Stimulated activated CD4-positive, alpha-beta T cell treated with anti-CD3 and anti-CD28 coated beads, Interleukin-12 subunit alpha, Interleukin-12 subunit beta, amount 100 ng/mL, for 4 hours (primary cell): ENCODE measurements at regions not wholly inside any gene's neighbourhood (a gene's known extent, or its start where the extent isn't known, plus 50 kb on each side); places are given as distances from the start of the nearest gene placed in this dataset.
"Not testable (repeated sequence)": the region's sequence is repeated elsewhere in the genome, so short reads cannot be mapped to it uniquely, and the experiment has no call there.

Experiments
- DNase-seq: peaks from one replicate; pipeline ENCODE4 v3.0.0-alpha.2; 2020

GRCh38 chr7:56466607-56467525 lies 350.6 kb upstream of the NUPR2 start:
- DNase-seq, result not testable (repeated sequence)

GRCh38 chr7:56449762-56450161 lies 333.5 kb upstream of the NUPR2 start:
- no peak for DNase-seq

GRCh38 chr7:56447864-56448693 lies 331.9 kb upstream of the NUPR2 start:
- no peak for DNase-seq

- DNase-seq, result not testable (repeated sequence)
These were observed 304.3 kb upstream of the NUPR2 start for GRCh38 chr7:56420528-56420927.

- DNase-seq, result no peak
These were observed 259.0 kb upstream of the NUPR2 start for GRCh38 chr7:56375173-56375572.

GRCh38 chr7:56374666-56375065 lies 258.4 kb upstream of the NUPR2 start:
- not testable (repeated sequence) for DNase-seq

- peak; percentile 6 for DNase-seq
These were observed 257.1 kb upstream of the NUPR2 start for GRCh38 chr7:56373314-56373713.

- DNase-seq, result peak; percentile 7
These were observed 255.6 kb upstream of the NUPR2 start for GRCh38 chr7:56371792-56372191.

GRCh38 chr7:56370208-56370872 lies 254.1 kb upstream of the NUPR2 start:
- DNase-seq, result not testable (repeated sequence)

- DNase-seq, result not testable (repeated sequence)
These were observed 251.7 kb upstream of the NUPR2 start for GRCh38 chr7:56367914-56368313.

GRCh38 chr7:56367411-56367810 lies 251.2 kb upstream of the NUPR2 start:
- DNase-seq, result not testable (repeated sequence)

GRCh38 chr7:56366701-56367100 lies 250.5 kb upstream of the NUPR2 start:
- not testable (repeated sequence) for DNase-seq

- not testable (repeated sequence) for DNase-seq
These were observed 236.4 kb upstream of the NUPR2 start for GRCh38 chr7:56352576-56352975.

- DNase-seq, result not testable (repeated sequence)
These were observed 235.0 kb upstream of the NUPR2 start for GRCh38 chr7:56351181-56351580.

GRCh38 chr7:56348311-56348710 lies 232.1 kb upstream of the NUPR2 start:
- DNase-seq, result not testable (repeated sequence)

- not testable (repeated sequence) for DNase-seq
These were observed 212.1 kb upstream of the NUPR2 start for GRCh38 chr7:56328327-56328726.

GRCh38 chr7:56290548-56290947 lies 174.3 kb upstream of the NUPR2 start:
- no peak for DNase-seq

- DNase-seq, result no peak
These were observed 171.4 kb upstream of the NUPR2 start for GRCh38 chr7:56287429-56288138.

- DNase-seq, result no peak
These were observed 139.9 kb upstream of the NUPR2 start for GRCh38 chr7:56256108-56256507.

GRCh38 chr7:56250135-56250534 lies 133.9 kb upstream of the NUPR2 start:
- no peak for DNase-seq

GRCh38 chr7:56229631-56230030 lies 113.4 kb upstream of the NUPR2 start:
- DNase-seq, result no peak

- DNase-seq, result no peak
These were observed 106.6 kb upstream of the NUPR2 start for GRCh38 chr7:56222866-56223265.
